NT2/D1 (cell line): ENCODE measurements at regions not wholly inside any gene's neighbourhood (a gene's known extent, or its start where the extent isn't known, plus 50 kb on each side); places are given as distances from the start of the nearest gene placed in this dataset.
"Not testable (repeated sequence)": the region's sequence is repeated elsewhere in the genome, so short reads cannot be mapped to it uniquely, and the experiment has no call there.

Source experiments
- YY1 ChIP-seq: IDR thresholded peaks from 2 replicates; pipeline ENCODE4 v1.6.1; 2011; ENCODE audit not compliant: insufficient read length, insufficient read depth
- ZNF274 ChIP-seq: IDR thresholded peaks from 2 replicates; pipeline ENCODE4 v1.6.1; 2011; ENCODE audit warnings: mild to moderate bottlenecking, low read depth, low read length

DNA sequence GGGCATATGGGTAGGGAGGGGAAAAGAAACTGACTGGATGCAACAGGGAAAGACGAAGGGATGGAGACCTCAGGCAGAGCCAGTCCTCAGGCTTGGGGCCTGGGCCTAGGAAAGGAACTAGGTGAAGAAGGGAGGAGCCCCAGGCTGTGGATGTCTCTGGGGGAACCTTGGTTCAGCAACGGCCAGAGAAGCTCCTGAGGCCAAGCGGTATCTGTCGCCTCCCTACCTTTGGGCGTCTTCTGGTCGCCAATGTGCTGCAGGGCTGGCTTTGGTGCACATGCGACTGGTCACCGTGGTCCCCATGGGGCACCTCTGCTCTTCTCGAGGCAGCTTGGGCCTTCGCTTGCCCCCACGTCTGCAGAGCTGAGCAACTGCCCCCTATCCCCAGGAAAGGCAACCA, 2195.0 kb upstream of the DEFB115 start:
- not testable (repeated sequence) for TF ChIP-seq YY1, ZNF274
